ENCODE measurements at regions not wholly inside any gene's neighbourhood (a gene's known extent, or its start where the extent isn't known, plus 50 kb on each side); places are given as distances from the start of the nearest gene placed in this dataset.

GRCh38 chr2:120611961-120612360, 123.7 kb upstream of the GLI2 start (continued):
- no peak for TF ChIP-seq CUX1 (CRISPR knock-in tag; IDR thresholded peaks at IDR 0.05)
- TF ChIP-seq ZNF133 (CRISPR knock-in tag; IDR thresholded peaks at IDR 0.05) = no peak
- TF ChIP-seq ZBTB49 (CRISPR knock-in tag; IDR thresholded peaks at IDR 0.05; ENCODE audit: borderline replicate concordance) = no peak
- no peak for TF ChIP-seq ZNF280A (IDR thresholded peaks at IDR 0.05; ENCODE audit: low read depth, partially characterized antibody)
